Fibroblast of lung (primary cell): ENCODE measurements at regions not wholly inside any gene's neighbourhood (a gene's known extent, or its start where the extent isn't known, plus 50 kb on each side); places are given as distances from the start of the nearest gene placed in this dataset.

Experiments
- DNase-seq, 2 donors: peaks; one replicate each; pipeline versions ENCODE4 v3.0.0 to v3.0.0-alpha.2; 2010; ENCODE audit warnings: low read depth in 2 of 2
- H2AFZ ChIP-seq: 2 replicates; pipeline ENCODE4 v1.5.1; 2012; ENCODE audit warnings: low read length, control low read depth, inconsistent platforms
- H3K27ac ChIP-seq: 2 replicates; pipeline ENCODE4 v1.5.1; 2011; ENCODE audit warnings: low read length, control low read depth; ENCODE audit not compliant: insufficient read depth
- H3K27me3 ChIP-seq: 2 replicates; pipeline ENCODE4 v1.5.1; 2011; ENCODE audit warnings: mild to moderate bottlenecking, low read length; ENCODE audit not compliant: control insufficient read depth, insufficient read depth
- H3K36me3 ChIP-seq: 2 replicates; pipeline ENCODE4 v1.5.1; 2011; ENCODE audit warnings: low read length; ENCODE audit not compliant: control insufficient read depth, insufficient read depth
- H3K4me1 ChIP-seq: 2 replicates; pipeline ENCODE4 v1.5.1; 2011; ENCODE audit warnings: low read length; ENCODE audit not compliant: control insufficient read depth, insufficient read depth; ENCODE audit errors: extremely low read depth
- H3K4me2 ChIP-seq: 2 replicates; pipeline ENCODE4 v1.5.1; 2011; ENCODE audit warnings: low read length, control low read depth; ENCODE audit not compliant: insufficient read depth; ENCODE audit errors: extremely low read depth
- H3K4me3 ChIP-seq, 4 experiments: fragments of 200-600 bp in 1 of 4; sonication (generic) in 1 of 4; replicated peaks in 1 of 4; 2 replicates each; pipeline ENCODE4 v1.5.1; 2011 to 2016; ENCODE audit warnings: low read length in 4 of 4, low read depth in 3 of 4, mild to moderate bottlenecking in 3 of 4, control low read depth in 2 of 4, inconsistent platforms in 1 of 4, mixed read lengths in 1 of 4; ENCODE audit not compliant: insufficient read depth in 1 of 4; ENCODE audit errors: control extremely low read depth in 1 of 4
- H3K79me2 ChIP-seq: 2 replicates; pipeline ENCODE4 v1.5.1; 2012; ENCODE audit warnings: mild to moderate bottlenecking, low read length, inconsistent platforms; ENCODE audit not compliant: control insufficient read depth, insufficient read depth
- H3K9ac ChIP-seq: 2 replicates; pipeline ENCODE4 v1.5.1; 2011; ENCODE audit warnings: mild to moderate bottlenecking, low read length, control low read depth; ENCODE audit not compliant: insufficient read depth
- H3K9me3 ChIP-seq: 2 replicates; pipeline ENCODE4 v1.5.1; 2012; ENCODE audit warnings: low read depth, low read length; ENCODE audit not compliant: control insufficient read depth, insufficient read depth
- H4K20me1 ChIP-seq: 2 replicates; pipeline ENCODE4 v1.5.1; 2011; ENCODE audit warnings: low read length; ENCODE audit not compliant: control insufficient read depth, insufficient read depth; ENCODE audit errors: extremely low read depth
- CTCF ChIP-seq, 2 donors: IDR thresholded peaks in 1 of 2; conservative IDR thresholded peaks in 1 of 2; 1 replicate in 1 of 2; 2 replicates in 1 of 2; pipeline ENCODE4 v1.5.1; 2011 to 2012; ENCODE audit warnings: low read length in 2 of 2, control low read depth in 1 of 2, inconsistent platforms in 1 of 2, low read depth in 1 of 2, mild to moderate bottlenecking in 1 of 2
- EZH2 ChIP-seq: IDR thresholded peaks from 2 replicates; pipeline ENCODE4 v1.5.1; 2012; ENCODE audit warnings: low read length, control low read depth, mild to moderate bottlenecking; ENCODE audit errors: missing control alignments

GRCh38 chr4:11299836-11300235 is 128.9 kb downstream of the HS3ST1 start:
- no peak overlapping the region for H2AFZ ChIP-seq
- H3K4me2 ChIP-seq: no peak overlapping the region
- H3K9me3 ChIP-seq: no peaks in the 10 kb centered on the region
- DNase-seq: no peak
- H3K27me3 ChIP-seq: no peaks in the 10 kb centered on the region
- no peak overlapping the region for H3K9ac ChIP-seq
- H3K36me3 ChIP-seq: no peaks in the 10 kb centered on the region
- no peak overlapping the region for H3K27ac ChIP-seq
- no peak for TF ChIP-seq CTCF (conservative IDR thresholded peaks at IDR 0.05 in 1 of 2, IDR thresholded peaks at IDR 0.05 in 1 of 2; ENCODE audit: low read depth in 1 of 2, low read length in 2 of 2)
- no peak for TF ChIP-seq EZH2
- H3K4me3 ChIP-seq: no peak overlapping the region
- no peaks in the 10 kb centered on the region for H4K20me1 ChIP-seq
- no peaks in the 10 kb centered on the region for H3K79me2 ChIP-seq
- H3K4me1 ChIP-seq: no peaks in the 10 kb centered on the region

GRCh38 chr4:11299016-11299415 is 129.7 kb downstream of the HS3ST1 start:
- Histone ChIP-seq H3K27me3 (no peaks in the 10 kb centered on the region), H4K20me1 (no peaks in the 10 kb centered on the region), H3K9ac (no peak overlapping the region), H3K4me3 (no peak overlapping the region), H3K4me2 (no peak overlapping the region), H3K4me1 (no peaks in the 10 kb centered on the region), H3K79me2 (no peaks in the 10 kb centered on the region), H3K9me3 (no peaks in the 10 kb centered on the region), H3K36me3 (no peaks in the 10 kb centered on the region), H2AFZ (no peak overlapping the region), H3K27ac (no peak overlapping the region)
- no peak for DNase-seq
- TF ChIP-seq EZH2: no peak
- TF ChIP-seq CTCF (conservative IDR thresholded peaks at IDR 0.05 in 1 of 2, IDR thresholded peaks at IDR 0.05 in 1 of 2; ENCODE audit: low read depth in 1 of 2, low read length in 2 of 2): no peak

GRCh38 chr4:11298451-11298850 is 130.2 kb downstream of the HS3ST1 start:
- Histone ChIP-seq H4K20me1 (no peaks in the 10 kb centered on the region), H3K4me3 (no peak overlapping the region), H3K79me2 (no peaks in the 10 kb centered on the region), H3K9ac (no peak overlapping the region), H3K4me2 (no peak overlapping the region), H2AFZ (no peak overlapping the region), H3K36me3 (no peaks in the 10 kb centered on the region), H3K27ac (no peak overlapping the region), H3K9me3 (no peaks in the 10 kb centered on the region), H3K27me3 (no peaks in the 10 kb centered on the region), H3K4me1 (no peaks in the 10 kb centered on the region)
- no peak for DNase-seq
- TF ChIP-seq EZH2: no peak
- TF ChIP-seq CTCF (conservative IDR thresholded peaks at IDR 0.05 in 1 of 2, IDR thresholded peaks at IDR 0.05 in 1 of 2; ENCODE audit: low read depth in 1 of 2, low read length in 2 of 2): no peak
